Right lobe of liver (tissue), 6 donors: ENCODE measurements at regions not wholly inside any gene's neighbourhood (a gene's known extent, or its start where the extent isn't known, plus 50 kb on each side); places are given as distances from the start of the nearest gene placed in this dataset.

Source experiments
- ATAC-seq, 4 donors: fragments of 200-7000 bp; cut with Tn5 transposase; one replicate each; pipeline ENCODE4 v1.9.1; 2020; ENCODE audit warnings: mild to moderate bottlenecking in 4 of 4, moderate library complexity in 4 of 4
- DNase-seq, 3 donors: peaks; one replicate each; pipeline ENCODE4 v3.0.0-alpha.2; 2020
- H3K27ac ChIP-seq, 3 donors: fragments of 200-600 bp; one replicate each; pipeline ENCODE4 v1.8.0; 2022
- H3K27me3 ChIP-seq, 2 donors: fragments of 200-600 bp; one replicate each; pipeline ENCODE4 v1.8.0; 2022
- H3K36me3 ChIP-seq, 4 donors: fragments of 200-600 bp; sonication (generic) in 1 of 4; one replicate each; pipeline versions ENCODE4 v1.5.1 to v1.8.0; 2017 to 2022; ENCODE audit warnings: control low read depth in 1 of 4
- H3K4me1 ChIP-seq, 4 donors: fragments of 200-600 bp; sonication (generic) in 1 of 4; one replicate each; pipeline versions ENCODE4 v1.5.1 to v1.8.0; 2017 to 2022; ENCODE audit warnings: control low read depth in 1 of 4
- H3K4me3 ChIP-seq, 3 donors: fragments of 200-600 bp; one replicate each; pipeline ENCODE4 v1.8.0; 2022
- H3K9me3 ChIP-seq, 4 donors: fragments of 200-600 bp; sonication (generic) in 1 of 4; one replicate each; pipeline versions ENCODE4 v1.5.1 to v1.8.0; 2017 to 2022; ENCODE audit warnings: control low read depth in 1 of 4
- CTCF ChIP-seq, 4 donors: fragments of 200-600 bp in 3 of 4; fragments of 450-650 bp in 1 of 4; IDR thresholded peaks; one replicate each; pipeline versions ENCODE4 v1.5.1 to v1.8.0; 2016 to 2022; ENCODE audit warnings: antibody characterized with exemption in 4 of 4, mild to moderate bottlenecking in 2 of 4
- POLR2A ChIP-seq: fragments of 450-650 bp; IDR thresholded peaks from one replicate; pipeline ENCODE4 v1.6.1; 2017; ENCODE audit warnings: antibody characterized with exemption, mild to moderate bottlenecking
- WGBS: methylation state at CpG from one replicate; pipeline ENCODE4 v1.1.6; 2018; ENCODE audit warnings: low coverage, low lambda C conversion rate; ENCODE audit not compliant: insufficient coverage; ENCODE audit errors: missing lambda C conversion rate; 5-methylcytosine and 5-hydroxymethylcytosine counted together
- intact Hi-C, 2 donors: fragments of 100-400 bp; cut with DNase I; formaldehyde crosslinking; loops; one replicate each; pipeline versions ENCODE4 v1.11.2 to v1.14.1; 2022
- donor health status: DM: no; HTN: yes; CAD: no.
- donor health status: DM: no; HTN: no; CAD: no.
- donor health status: DM: no; HTN: no; CAD: no.
- donor health status: DM: no; HTN: yes; CAD: no.
- donor health status: DM: no; HTN: yes; CAD: no.

GRCh38 chr1:172723251-172723650, 64.3 kb downstream of the FASLG start:
- no peaks in the 10 kb centered on the region for H3K27me3 ChIP-seq
- H3K4me3 ChIP-seq, result no peak overlapping the region
- DNase-seq (no peak), ATAC-seq (no peak)
- 77% methylated on average over 1 of the region's 1 CpG for WGBS
- H3K9me3 ChIP-seq, result no peaks in the 10 kb centered on the region
- H3K36me3 ChIP-seq, result no peaks in the 10 kb centered on the region
- TF ChIP-seq CTCF (IDR thresholded peaks at IDR 0.05) (no peak), POLR2A (no peak)
- intact Hi-C loops, result loop anchor here in 1 of 2 donors (10.0 kb wide), 1 partner anchor 278 kb away; the partner anchor contains the start of gene PIGC
- no peak overlapping the region for H3K27ac ChIP-seq
- H3K4me1 ChIP-seq, result no peaks in the 10 kb centered on the region

GRCh38 chr1:172724232-172724631, 65.3 kb downstream of the FASLG start:
- Histone ChIP-seq H3K4me1 (no peaks in the 10 kb centered on the region), H3K9me3 (no peaks in the 10 kb centered on the region), H3K27me3 (no peaks in the 10 kb centered on the region), H3K27ac (no peak overlapping the region), H3K4me3 (no peak overlapping the region), H3K36me3 (no peaks in the 10 kb centered on the region)
- intact Hi-C loops, result loop anchor here in 1 of 2 donors (10.0 kb wide), 1 partner anchor 279 kb away; the partner anchor contains the start of gene PIGC
- DNase-seq (no peak), ATAC-seq (no peak)
- TF ChIP-seq CTCF (IDR thresholded peaks at IDR 0.05) (no peak), POLR2A (no peak)

- no peak for TF ChIP-seq CTCF (IDR thresholded peaks at IDR 0.05)
- no peak for TF ChIP-seq POLR2A
- DNase-seq (no peak), ATAC-seq (no peak)
- Histone ChIP-seq H3K4me1 (no peaks in the 10 kb centered on the region), H3K27me3 (no peaks in the 10 kb centered on the region), H3K36me3 (no peaks in the 10 kb centered on the region), H3K9me3 (no peaks in the 10 kb centered on the region), H3K4me3 (no peak overlapping the region), H3K27ac (no peak overlapping the region)
- intact Hi-C loops, result loop anchor here in 1 of 2 donors (10.0 kb wide), 1 partner anchor 280 kb away; the partner anchor contains the start of gene PIGC
- WGBS, result 70% methylated on average over 2 of the region's 2 CpGs
Measured at GRCh38 chr1:172724765-172725613, 66.1 kb downstream of the FASLG start.

- ATAC-seq (peak; percentile 22 to 42 (median 37)), DNase-seq (no peak)
- Histone ChIP-seq H3K9me3 (no peaks in the 10 kb centered on the region), H3K27ac (no peak overlapping the region), H3K27me3 (no peaks in the 10 kb centered on the region), H3K4me3 (no peak overlapping the region), H3K36me3 (no peaks in the 10 kb centered on the region), H3K4me1 (no peaks in the 10 kb centered on the region)
- WGBS, result 45% methylated on average over 2 of the region's 2 CpGs
- TF ChIP-seq CTCF (IDR thresholded peaks at IDR 0.05) (no peak), POLR2A (no peak)
- intact Hi-C loops, result loop anchor here in 1 of 2 donors (10.0 kb wide), 1 partner anchor 282 kb away; the partner anchor contains the start of gene PIGC
Measured at GRCh38 chr1:172726740-172727139, 67.8 kb downstream of the FASLG start.
